ENCODE measurements at regions not wholly inside any gene's neighbourhood (a gene's known extent, or its start where the extent isn't known, plus 50 kb on each side); places are given as distances from the start of the nearest gene placed in this dataset.

DNA sequence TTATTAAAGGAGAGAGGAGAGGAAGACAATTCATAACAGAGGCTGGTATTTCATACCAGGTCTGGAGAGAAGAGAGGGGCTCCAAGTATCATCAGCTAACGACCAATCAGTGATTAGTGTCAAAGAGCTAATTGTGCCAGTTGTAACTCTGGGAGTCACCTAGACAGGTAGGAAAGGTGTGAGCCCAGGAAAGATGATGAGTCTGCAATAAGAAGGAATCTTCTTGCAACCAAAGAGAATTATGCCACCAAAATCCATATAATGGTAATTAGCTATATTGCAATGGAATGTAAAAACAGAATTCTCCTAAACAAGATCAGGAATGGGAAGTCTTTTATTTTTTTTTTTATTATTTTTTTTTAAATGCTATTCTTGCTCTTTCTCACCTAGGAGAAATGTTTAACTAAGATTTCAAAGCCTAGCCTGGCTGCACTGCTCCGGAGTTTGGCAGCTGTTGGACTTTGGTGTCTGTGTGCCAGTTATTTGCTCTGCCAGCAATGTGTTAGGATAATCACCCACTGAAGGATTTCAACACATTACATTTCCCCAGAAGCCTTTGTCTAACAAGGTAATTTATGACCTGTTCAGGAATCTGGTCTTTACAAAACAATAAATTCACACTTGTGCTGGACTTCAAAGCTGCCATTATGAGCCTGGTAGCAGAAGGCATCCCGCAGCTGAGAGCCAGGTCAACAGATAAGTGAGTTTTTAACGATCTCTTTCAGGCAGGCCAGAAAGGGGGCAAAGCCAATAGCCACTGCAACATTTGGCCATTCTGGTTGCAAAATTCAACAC is 89.4 kb downstream of the FOXB1 start:
- no peaks in the 10 kb centered on the region for H3K27me3 ChIP-seq (ENCODE audit: insufficient read depth, low read length)
- H3K4me3 ChIP-seq (ENCODE audit: low read length) = no peak overlapping the region
- H3K4me1 ChIP-seq (ENCODE audit: insufficient read depth, low read length) = no peaks in the 10 kb centered on the region; the same call in 1 of the 2 replicates
- no peaks in the 10 kb centered on the region for H3K36me3 ChIP-seq (ENCODE audit: insufficient read depth, low read length)
- H3K9ac ChIP-seq (ENCODE audit: low read depth, low read length) = no peak overlapping the region
- H3K27ac ChIP-seq (ENCODE audit: low read depth, low read length) = no peak overlapping the region
- H3K9me3 ChIP-seq (ENCODE audit: insufficient read depth, low read depth, low read length) = peaks cover 9% of the 10 kb centered on the region; the same call in 1 of the 2 replicates
- WGBS = 88% methylated on average over 4 of the region's 4 CpGs

- no peak overlapping the region for H3K4me3 ChIP-seq (ENCODE audit: low read length)
- no peaks in the 10 kb centered on the region for H3K36me3 ChIP-seq (ENCODE audit: insufficient read depth, low read length)
- H3K27ac ChIP-seq (ENCODE audit: low read depth, low read length) = no peak overlapping the region
- no peak overlapping the region for H3K9ac ChIP-seq (ENCODE audit: low read depth, low read length)
- WGBS = 89% methylated on average over 2 of the region's 2 CpGs
- H3K9me3 ChIP-seq (ENCODE audit: insufficient read depth, low read depth, low read length) = peaks cover 9% of the 10 kb centered on the region; the same call in 1 of the 2 replicates
- H3K4me1 ChIP-seq (ENCODE audit: insufficient read depth, low read length) = no peaks in the 10 kb centered on the region; the same call in 1 of the 2 replicates
- H3K27me3 ChIP-seq (ENCODE audit: insufficient read depth, low read length) = no peaks in the 10 kb centered on the region
These were observed 91.6 kb downstream of the FOXB1 start for GRCh38 chr15:60095711-60096110.

- 91% methylated on average over 4 of the region's 4 CpGs for WGBS
These were observed 92.0 kb downstream of the FOXB1 start for GRCh38 chr15:60096157-60096556.

DNA sequence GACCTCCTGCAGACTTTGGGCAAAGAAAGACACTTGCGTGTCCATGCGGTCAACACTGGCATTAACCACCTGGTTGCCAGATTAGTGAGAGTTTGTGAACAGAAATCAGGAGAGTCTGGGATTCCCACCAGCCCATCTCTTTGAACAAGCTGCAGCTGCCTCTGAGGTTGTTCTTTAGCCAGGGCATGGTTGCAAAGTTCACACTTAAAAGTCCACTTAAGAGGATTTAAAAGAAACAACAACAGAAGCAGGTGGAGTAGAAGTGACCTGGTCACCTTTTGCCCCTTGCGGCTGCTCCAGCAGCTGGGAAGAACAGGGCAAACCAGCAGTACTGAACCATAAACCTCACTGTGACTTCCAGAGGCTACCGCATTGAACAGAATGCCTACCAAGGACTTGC is 97.3 kb downstream of the FOXB1 start:
- H3K27ac ChIP-seq (ENCODE audit: low read depth, low read length) = no peak overlapping the region
- H3K9me3 ChIP-seq (ENCODE audit: insufficient read depth, low read depth, low read length) = peaks cover 11% of the 10 kb centered on the region; the same call in 1 of the 2 replicates
- no peak overlapping the region for H3K9ac ChIP-seq (ENCODE audit: low read depth, low read length)
- WGBS = 89% methylated on average over 4 of the region's 4 CpGs
- H3K36me3 ChIP-seq (ENCODE audit: insufficient read depth, low read length) = no peaks in the 10 kb centered on the region
- no peak overlapping the region for H3K4me3 ChIP-seq (ENCODE audit: low read length)
- no peaks in the 10 kb centered on the region for H3K27me3 ChIP-seq (ENCODE audit: insufficient read depth, low read length)
- 0 out of 2 replicates have a peak, but pooled peaks cover 3% of the 10 kb centered on the region for H3K4me1 ChIP-seq (ENCODE audit: insufficient read depth, low read length)

More at GRCh38 chr15:60096157-60096556, 92.0 kb downstream of the FOXB1 start:
- Histone ChIP-seq H3K9ac (ENCODE audit: low read depth, low read length) (no peak overlapping the region), H3K9me3 (ENCODE audit: insufficient read depth, low read depth, low read length) (peaks cover 9% of the 10 kb centered on the region; the same call in 1 of the 2 replicates), H3K27ac (ENCODE audit: low read depth, low read length) (no peak overlapping the region), H3K36me3 (ENCODE audit: insufficient read depth, low read length) (no peaks in the 10 kb centered on the region), H3K27me3 (ENCODE audit: insufficient read depth, low read length) (no peaks in the 10 kb centered on the region), H3K4me3 (ENCODE audit: low read length) (no peak overlapping the region), H3K4me1 (ENCODE audit: insufficient read depth, low read length) (no peaks in the 10 kb centered on the region; the same call in 1 of the 2 replicates)

- Histone ChIP-seq H3K27me3 (ENCODE audit: insufficient read depth, low read length) (no peaks in the 10 kb centered on the region), H3K36me3 (ENCODE audit: insufficient read depth, low read length) (no peaks in the 10 kb centered on the region), H3K9me3 (ENCODE audit: insufficient read depth, low read depth, low read length) (peaks cover 2% of the 10 kb centered on the region), H3K4me1 (ENCODE audit: insufficient read depth, low read length) (0 out of 2 replicates have a peak, but pooled peaks cover 3% of the 10 kb centered on the region), H3K9ac (ENCODE audit: low read depth, low read length) (no peak overlapping the region), H3K27ac (ENCODE audit: low read depth, low read length) (no peak overlapping the region), H3K4me3 (ENCODE audit: low read length) (no peak overlapping the region)
These were observed 98.6 kb downstream of the FOXB1 start for GRCh38 chr15:60102748-60103147.

DNA sequence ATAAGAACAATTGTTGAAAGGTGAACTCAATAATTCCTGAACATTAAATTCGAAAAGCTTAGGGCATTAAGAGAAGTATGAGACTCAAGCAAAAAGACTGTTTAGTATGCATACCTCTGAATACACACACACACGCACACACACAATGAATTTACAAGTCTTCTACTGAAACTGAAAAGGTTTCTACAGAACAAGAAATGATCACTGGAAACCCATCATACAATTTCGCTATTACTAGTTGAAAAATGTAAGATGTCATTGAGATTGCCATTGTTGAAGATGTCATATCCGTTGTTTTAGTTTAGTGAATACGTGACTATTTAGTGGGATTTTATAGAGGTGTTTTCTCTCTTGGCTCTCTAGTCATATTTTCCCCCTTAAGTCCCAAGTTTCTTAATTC is 106.8 kb downstream of the FOXB1 start:
- H3K27ac ChIP-seq (ENCODE audit: low read depth, low read length) = no peak overlapping the region
- H3K4me3 ChIP-seq (ENCODE audit: low read length) = no peak overlapping the region
- no peaks in the 10 kb centered on the region for H3K36me3 ChIP-seq (ENCODE audit: insufficient read depth, low read length)
- H3K9me3 ChIP-seq (ENCODE audit: insufficient read depth, low read depth, low read length) = peaks cover 2% of the 10 kb centered on the region
- WGBS = 90% methylated on average over 5 of the region's 5 CpGs
- no peaks in the 10 kb centered on the region for H3K27me3 ChIP-seq (ENCODE audit: insufficient read depth, low read length)
- H3K4me1 ChIP-seq (ENCODE audit: insufficient read depth, low read length) = peaks cover 14% of the 10 kb centered on the region
- H3K9ac ChIP-seq (ENCODE audit: low read depth, low read length) = no peak overlapping the region

DNA sequence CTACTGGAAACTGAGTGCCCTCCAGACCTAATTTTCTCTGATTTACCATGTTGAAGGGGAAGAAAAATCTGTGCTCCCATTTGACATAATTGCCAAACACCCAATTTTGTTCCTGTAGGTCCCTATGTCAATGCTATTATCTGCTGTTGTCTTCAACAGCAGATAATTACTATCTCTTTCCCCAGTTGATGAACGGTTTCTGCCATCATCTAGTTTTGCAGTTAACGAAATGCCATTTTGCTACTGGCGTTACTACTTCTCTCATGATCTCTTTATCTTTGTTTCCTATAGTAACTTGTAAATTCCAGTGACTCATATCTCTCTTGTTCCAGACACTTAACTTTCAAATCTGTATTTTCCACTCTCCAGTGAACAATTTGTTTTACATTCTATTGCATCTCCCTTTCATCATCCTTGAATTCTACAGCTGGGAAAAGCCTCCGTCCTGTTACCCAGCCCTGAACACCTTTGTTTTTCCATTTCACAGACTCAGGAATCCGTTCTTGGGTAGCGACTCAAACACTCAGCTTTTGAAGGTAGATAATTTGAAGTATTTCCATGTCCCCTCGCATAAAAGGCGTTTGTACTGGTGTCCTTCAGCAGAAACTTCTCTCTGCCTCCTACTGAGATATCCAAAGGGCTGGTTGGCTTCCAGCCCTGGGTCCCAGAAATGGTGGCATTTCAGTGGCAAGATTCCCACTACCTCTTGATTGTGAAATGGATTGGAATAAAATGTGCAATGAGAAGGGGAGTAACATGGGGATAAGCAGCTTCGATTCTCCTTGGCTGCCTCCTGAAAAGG is 111.7 kb downstream of the FOXB1 start:
- Histone ChIP-seq H3K27ac (ENCODE audit: low read depth, low read length) (no peak overlapping the region), H3K4me3 (ENCODE audit: low read length) (0 out of 2 replicates have a peak overlapping the region, but pooled peaks have one; percentile 50), H3K27me3 (ENCODE audit: insufficient read depth, low read length) (peaks cover 2% of the 10 kb centered on the region; the same call in 1 of the 2 replicates), H3K4me1 (ENCODE audit: insufficient read depth, low read length) (peaks cover 55% of the 10 kb centered on the region), H3K36me3 (ENCODE audit: insufficient read depth, low read length) (no peaks in the 10 kb centered on the region), H3K9me3 (ENCODE audit: insufficient read depth, low read depth, low read length) (no peaks in the 10 kb centered on the region), H3K9ac (ENCODE audit: low read depth, low read length) (no peak overlapping the region)
- 77% methylated on average over 9 of the region's 9 CpGs for WGBS

DNA sequence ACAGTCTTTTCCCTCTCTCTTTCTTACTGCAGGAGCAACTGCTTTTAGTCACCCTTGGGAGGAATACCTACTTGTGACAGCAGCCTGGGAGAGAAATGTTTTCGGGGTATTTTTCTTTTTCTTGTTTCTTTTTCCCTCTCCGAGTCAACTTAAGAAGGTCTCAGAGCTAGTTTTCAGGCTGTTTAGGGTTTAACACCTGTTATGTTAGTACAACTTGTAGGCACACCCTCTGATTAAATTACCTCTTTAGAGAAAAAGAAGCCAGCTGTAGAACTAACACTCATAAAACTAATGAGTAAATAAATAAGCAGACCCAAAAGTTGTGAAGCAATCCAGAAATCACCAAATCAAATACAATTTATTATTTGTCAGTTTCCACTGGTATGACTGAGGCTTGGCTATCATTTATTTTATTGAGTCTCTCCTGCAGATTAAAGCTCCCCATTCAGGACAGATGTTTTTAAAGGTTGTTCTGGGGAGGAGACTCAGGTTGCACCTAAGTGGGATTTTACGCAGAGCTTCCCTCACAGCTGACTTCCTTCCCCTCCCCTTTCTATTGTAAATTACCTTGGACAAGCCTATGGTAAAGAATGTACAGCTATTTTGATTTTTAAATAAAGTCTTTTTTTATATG is 112.5 kb downstream of the FOXB1 start:
- Histone ChIP-seq H3K9ac (ENCODE audit: low read depth, low read length) (no peak overlapping the region), H3K27me3 (ENCODE audit: insufficient read depth, low read length) (peaks cover 8% of the 10 kb centered on the region), H3K4me3 (ENCODE audit: low read length) (peak overlapping the region; percentile 50; the same call in 1 of the 2 replicates), H3K27ac (ENCODE audit: low read depth, low read length) (no peak overlapping the region), H3K4me1 (ENCODE audit: insufficient read depth, low read length) (peaks cover 63% of the 10 kb centered on the region), H3K36me3 (ENCODE audit: insufficient read depth, low read length) (no peaks in the 10 kb centered on the region), H3K9me3 (ENCODE audit: insufficient read depth, low read depth, low read length) (no peaks in the 10 kb centered on the region)
- WGBS = 60% methylated on average over 2 of the region's 3 CpGs

GRCh38 chr15:60118146-60118545 is 114.0 kb downstream of the FOXB1 start:
- Histone ChIP-seq H3K4me1 (ENCODE audit: insufficient read depth, low read length) (peaks cover 70% of the 10 kb centered on the region), H3K27me3 (ENCODE audit: insufficient read depth, low read length) (peaks cover 17% of the 10 kb centered on the region), H3K36me3 (ENCODE audit: insufficient read depth, low read length) (no peaks in the 10 kb centered on the region), H3K9me3 (ENCODE audit: insufficient read depth, low read depth, low read length) (no peaks in the 10 kb centered on the region), H3K4me3 (ENCODE audit: low read length) (peak overlapping the region; percentile 50), H3K9ac (ENCODE audit: low read depth, low read length) (peak overlapping the region; percentile 13; the same call in 1 of the 2 replicates), H3K27ac (ENCODE audit: low read depth, low read length) (peak overlapping the region; percentile 52; the same call in 1 of the 2 replicates)
- 2% methylated on average over 8 of the region's 8 CpGs for WGBS

GRCh38 chr15:60118626-60119025 is 114.5 kb downstream of the FOXB1 start:
- Histone ChIP-seq H3K9ac (ENCODE audit: low read depth, low read length) (no peak overlapping the region), H3K9me3 (ENCODE audit: insufficient read depth, low read depth, low read length) (no peaks in the 10 kb centered on the region), H3K27me3 (ENCODE audit: insufficient read depth, low read length) (peaks cover 17% of the 10 kb centered on the region), H3K4me1 (ENCODE audit: insufficient read depth, low read length) (peaks cover 70% of the 10 kb centered on the region), H3K4me3 (ENCODE audit: low read length) (peak overlapping the region; percentile 50), H3K27ac (ENCODE audit: low read depth, low read length) (peak overlapping the region; percentile 52; the same call in 1 of the 2 replicates), H3K36me3 (ENCODE audit: insufficient read depth, low read length) (no peaks in the 10 kb centered on the region)
- WGBS = 2% methylated on average over 3 of the region's 3 CpGs

All from HUES64 (cell line).